Psoas muscle (tissue), 7 donors: ENCODE measurements at regions not wholly inside any gene's neighbourhood (a gene's known extent, or its start where the extent isn't known, plus 50 kb on each side); places are given as distances from the start of the nearest gene placed in this dataset.

ENCODE experiments used
- ATAC-seq, 4 donors: fragments of 200-7000 bp; cut with Tn5 transposase; one replicate each; pipeline ENCODE4 v1.9.1; 2020; ENCODE audit warnings: moderate library complexity in 3 of 4, mild to moderate bottlenecking in 2 of 4
- DNase-seq, 2 donors: peaks; one replicate each; pipeline ENCODE4 v3.0.0-alpha.2; 2020
- H3K27ac ChIP-seq: fragments of 200-600 bp; one replicate; pipeline ENCODE4 v1.8.0; 2022
- H3K27me3 ChIP-seq, 3 donors: fragments of 200-600 bp in 1 of 3; one replicate each; pipeline versions ENCODE4 v1.6.1 to v1.8.0; 2013 to 2022; ENCODE audit warnings: low read length in 2 of 3, mild to moderate bottlenecking in 2 of 3, moderate library complexity in 1 of 3; ENCODE audit not compliant: insufficient read depth in 3 of 3
- H3K36me3 ChIP-seq, 2 donors: fragments of 200-600 bp in 1 of 2; one replicate each; pipeline versions ENCODE4 v1.6.1 to v1.8.0; 2013 to 2022; ENCODE audit warnings: low read depth in 1 of 2, mild to moderate bottlenecking in 1 of 2, moderate library complexity in 1 of 2; ENCODE audit not compliant: insufficient read depth in 1 of 2
- H3K4me1 ChIP-seq: fragments of 200-600 bp; one replicate; pipeline ENCODE4 v1.8.0; 2022
- H3K4me3 ChIP-seq: fragments of 200-600 bp; one replicate; pipeline ENCODE4 v1.8.0; 2022; ENCODE audit warnings: mild to moderate bottlenecking
- H3K9me3 ChIP-seq: fragments of 200-600 bp; one replicate; pipeline ENCODE4 v1.8.0; 2022
- WGBS, 3 donors: extraction: QIAGEN DNeasy Blood & Tissue Kit; methylation state at CpG; one replicate each; pipeline versions ENCODE4 v1.1.6 to v1.1.7; 2013; 5-methylcytosine and 5-hydroxymethylcytosine counted together
- intact Hi-C, 2 donors: fragments of 100-400 bp; cut with DNase I; formaldehyde crosslinking; loops; one replicate each; pipeline versions ENCODE4 v1.11.0 to v1.14.2; 2022
- TF ChIP-seq, protein P1 (sequence below): fragments of 200-600 bp; IDR thresholded peaks from one replicate; pipeline ENCODE4 v1.8.0; 2022; ENCODE audit warnings: antibody characterized with exemption
- donor health status: healthy with polysubstance abuse.
- donor health status: DM: no; HTN: no; CAD: no; lungs with moderate emphysema.
- donor health status: Bipolar disorder and iron deficiency.
- donor health status: healthy.
- donor health status: DM: yes; HTN: yes; CAD: no.
- donor health status: DM: no; HTN: no; CAD: no.
- donor health status: DM: yes; HTN: yes; CAD: no.

DNA sequence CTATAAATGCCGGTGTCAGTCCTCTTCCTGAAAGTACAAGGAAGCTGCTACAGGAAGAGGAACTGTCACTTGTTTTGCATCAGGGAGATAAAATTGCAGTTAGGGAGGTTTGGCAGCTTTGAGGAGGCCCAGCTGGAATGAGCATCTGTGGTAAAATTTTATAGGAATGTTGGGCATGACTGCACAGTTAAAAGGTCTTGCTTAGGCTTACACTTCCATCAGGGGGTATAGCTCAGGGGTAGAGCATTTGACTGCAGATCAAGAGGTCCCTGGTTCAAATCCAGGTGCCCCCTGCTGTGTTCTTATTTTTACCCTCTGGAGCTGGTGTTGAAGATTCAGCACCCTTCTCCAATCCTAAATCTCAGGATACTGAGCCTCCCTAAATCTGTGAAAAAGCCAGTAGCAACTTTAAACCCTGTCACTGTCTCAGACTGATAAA, 65.9 kb downstream of the ZNF467 start:
- H3K4me1 ChIP-seq, result no peaks in the 10 kb centered on the region
- DNase-seq, result no peak
- WGBS, 3 donors, result 24 to 46% (median 30%) methylated on average over 1 of the region's 1 CpG
- intact Hi-C loops, result no loop called here
- ATAC-seq, result no peak
- no peak overlapping the region for H3K4me3 ChIP-seq
- H3K36me3 ChIP-seq, result no peaks in the 10 kb centered on the region
- no peaks in the 10 kb centered on the region for H3K27me3 ChIP-seq
- TF ChIP-seq, protein P1, sequence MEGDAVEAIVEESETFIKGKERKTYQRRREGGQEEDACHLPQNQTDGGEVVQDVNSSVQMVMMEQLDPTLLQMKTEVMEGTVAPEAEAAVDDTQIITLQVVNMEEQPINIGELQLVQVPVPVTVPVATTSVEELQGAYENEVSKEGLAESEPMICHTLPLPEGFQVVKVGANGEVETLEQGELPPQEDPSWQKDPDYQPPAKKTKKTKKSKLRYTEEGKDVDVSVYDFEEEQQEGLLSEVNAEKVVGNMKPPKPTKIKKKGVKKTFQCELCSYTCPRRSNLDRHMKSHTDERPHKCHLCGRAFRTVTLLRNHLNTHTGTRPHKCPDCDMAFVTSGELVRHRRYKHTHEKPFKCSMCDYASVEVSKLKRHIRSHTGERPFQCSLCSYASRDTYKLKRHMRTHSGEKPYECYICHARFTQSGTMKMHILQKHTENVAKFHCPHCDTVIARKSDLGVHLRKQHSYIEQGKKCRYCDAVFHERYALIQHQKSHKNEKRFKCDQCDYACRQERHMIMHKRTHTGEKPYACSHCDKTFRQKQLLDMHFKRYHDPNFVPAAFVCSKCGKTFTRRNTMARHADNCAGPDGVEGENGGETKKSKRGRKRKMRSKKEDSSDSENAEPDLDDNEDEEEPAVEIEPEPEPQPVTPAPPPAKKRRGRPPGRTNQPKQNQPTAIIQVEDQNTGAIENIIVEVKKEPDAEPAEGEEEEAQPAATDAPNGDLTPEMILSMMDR, result no peak
- no peak overlapping the region for H3K27ac ChIP-seq
- H3K9me3 ChIP-seq, result peaks cover 12% of the 10 kb centered on the region

DNA sequence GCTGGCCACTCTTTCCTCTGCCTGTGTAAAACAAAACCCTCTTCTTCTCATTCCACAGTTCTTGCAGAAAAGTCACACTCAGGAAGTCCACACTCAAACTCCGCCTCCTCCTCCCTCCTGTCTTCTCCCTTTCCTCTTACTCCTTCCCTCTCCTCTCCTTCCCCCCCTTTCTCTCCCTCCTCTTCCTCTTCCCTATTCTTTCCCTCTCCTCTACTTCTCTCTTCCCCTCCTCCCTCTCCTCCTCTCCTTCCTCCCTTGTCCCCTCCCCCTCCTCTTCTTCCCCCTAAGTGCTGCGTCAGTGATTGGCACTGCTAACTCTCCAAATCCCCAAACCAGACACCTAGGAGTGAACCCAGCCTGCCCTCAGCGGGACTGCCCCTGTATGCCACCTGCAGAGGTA, 67.0 kb downstream of the ZNF467 start:
- Histone ChIP-seq H3K4me1 (no peaks in the 10 kb centered on the region), H3K4me3 (no peak overlapping the region), H3K36me3 (no peaks in the 10 kb centered on the region), H3K27ac (no peak overlapping the region), H3K9me3 (peaks cover 9% of the 10 kb centered on the region), H3K27me3 (no peaks in the 10 kb centered on the region)
- intact Hi-C loops, result no loop called here
- no peak for DNase-seq
- TF ChIP-seq, protein P1, result no peak
- 69 to 77% (median 70%) methylated on average over 3 of the region's 3 CpGs for WGBS, 3 donors
- no peak for ATAC-seq

- H3K4me1 ChIP-seq, result no peaks in the 10 kb centered on the region
- H3K27ac ChIP-seq, result no peak overlapping the region
- intact Hi-C loops, result no loop called here
- ATAC-seq (peak in 1 of 4 donors; percentile 26), DNase-seq (no peak)
- TF ChIP-seq, protein P1, result no peak
- no peak overlapping the region for H3K4me3 ChIP-seq
- no peaks in the 10 kb centered on the region for H3K27me3 ChIP-seq
- H3K36me3 ChIP-seq, result no peaks in the 10 kb centered on the region
- no peaks in the 10 kb centered on the region for H3K9me3 ChIP-seq
- 86 to 92% (median 88%) methylated on average over 2 of the region's 2 CpGs for WGBS, 3 donors
These were observed 68.9 kb downstream of the ZNF467 start for GRCh38 chr7:149704507-149704906.

GRCh38 chr7:149703044-149703650, 70.2 kb downstream of the ZNF467 start:
- Histone ChIP-seq H3K9me3 (peaks cover 2% of the 10 kb centered on the region), H3K27ac (no peak overlapping the region), H3K4me3 (no peak overlapping the region), H3K36me3 (no peaks in the 10 kb centered on the region), H3K27me3 (no peaks in the 10 kb centered on the region), H3K4me1 (no peaks in the 10 kb centered on the region)
- intact Hi-C loops, result no loop called here
- 76 to 83% (median 79%) methylated on average over 7 of the region's 7 CpGs for WGBS, 3 donors
- TF ChIP-seq, protein P1, result no peak
- DNase-seq, result no peak
- ATAC-seq, result no peak
